ENCODE measurements at regions not wholly inside any gene's neighbourhood (a gene's known extent, or its start where the extent isn't known, plus 50 kb on each side); places are given as distances from the start of the nearest gene placed in this dataset.

- TF ChIP-seq POLR2AphosphoS5 (IDR thresholded peaks at IDR 0.05; ENCODE audit: borderline replicate concordance, low read depth, low read length) = no peak
- no peak for TF ChIP-seq EZH2 (IDR thresholded peaks at IDR 0.05)
Measured at GRCh38 chr6:150470960-150471665, 102.3 kb downstream of the IYD start.
